Hepatocyte (in vitro differentiated cells): ENCODE measurements at regions not wholly inside any gene's neighbourhood (a gene's known extent, or its start where the extent isn't known, plus 50 kb on each side); places are given as distances from the start of the nearest gene placed in this dataset.

Experiments
- DNase-seq: peaks from one replicate; pipeline ENCODE4 v3.0.0-alpha.2; 2016; ENCODE audit warnings: low spot score
- H2AFZ ChIP-seq: fragments of 200-600 bp; sonication (generic); 2 replicates; pipeline ENCODE4 v1.6.0; 2016; ENCODE audit warnings: antibody characterized with exemption, mild to moderate bottlenecking
- H3K27ac ChIP-seq: fragments of 200-600 bp; sonication (generic); 2 replicates; pipeline ENCODE4 v1.5.1; 2016; ENCODE audit warnings: mild to moderate bottlenecking
- H3K27me3 ChIP-seq: fragments of 200-600 bp; sonication (generic); 2 replicates; pipeline ENCODE4 v1.6.1; 2016
- H3K36me3 ChIP-seq: fragments of 200-600 bp; sonication (generic); replicated peaks from 2 replicates; pipeline ENCODE4 v1.5.1; 2016; ENCODE audit warnings: low read depth; ENCODE audit not compliant: insufficient read depth
- H3K4me1 ChIP-seq: fragments of 200-600 bp; sonication (generic); 2 replicates; pipeline ENCODE4 v1.5.1; 2016; ENCODE audit warnings: mild to moderate bottlenecking, moderate library complexity; ENCODE audit not compliant: insufficient read depth
- H3K4me2 ChIP-seq: fragments of 200-600 bp; sonication (generic); 2 replicates; pipeline ENCODE4 v1.6.0; 2016
- H3K4me3 ChIP-seq: fragments of 200-600 bp; sonication (generic); 2 replicates; pipeline ENCODE4 v1.5.1; 2016; ENCODE audit warnings: mild to moderate bottlenecking
- H3K79me2 ChIP-seq: fragments of 200-600 bp; sonication (generic); 2 replicates; pipeline ENCODE4 v1.6.0; 2017; ENCODE audit warnings: mild to moderate bottlenecking
- H3K9me2 ChIP-seq: fragments of 200-600 bp; sonication (generic); replicated peaks from 2 replicates; pipeline ENCODE4 v1.6.0; 2017; ENCODE audit warnings: mild to moderate bottlenecking; ENCODE audit not compliant: insufficient read depth
- H3K9me3 ChIP-seq: fragments of 200-600 bp; sonication (generic); 2 replicates; pipeline ENCODE4 v1.5.1; 2016; ENCODE audit warnings: low read depth, mild to moderate bottlenecking
- H4K20me1 ChIP-seq: fragments of 200-600 bp; sonication (generic); 2 replicates; pipeline ENCODE4 v1.6.0; 2016; ENCODE audit warnings: mild to moderate bottlenecking; ENCODE audit not compliant: insufficient read depth, poor library complexity, severe bottlenecking
- EZH2 ChIP-seq: fragments of 200-600 bp; sonication (generic); IDR thresholded peaks from 2 replicates; pipeline ENCODE4 v1.6.1; 2016; ENCODE audit warnings: antibody characterized with exemption, mild to moderate bottlenecking, borderline replicate concordance
- EZH2phosphoT487 ChIP-seq: fragments of 200-600 bp; sonication (generic); IDR thresholded peaks from one replicate; pipeline ENCODE4 v1.6.1; 2018; ENCODE audit warnings: antibody characterized with exemption, mild to moderate bottlenecking, low read depth, moderate library complexity; ENCODE audit not compliant: unreplicated experiment, severe bottlenecking
- WGBS: methylation state at CpG from one replicate; pipeline ENCODE4 v1.1.6; 2016; ENCODE audit warnings: low lambda C conversion rate; ENCODE audit errors: missing lambda C conversion rate; 5-methylcytosine and 5-hydroxymethylcytosine counted together
- TF ChIP-seq, protein P1 (sequence below): fragments of 200-600 bp; sonication (generic); IDR thresholded peaks from 2 replicates; pipeline ENCODE4 v1.5.1; 2016; ENCODE audit warnings: antibody characterized with exemption, mild to moderate bottlenecking; ENCODE audit not compliant: poor library complexity

DNA sequence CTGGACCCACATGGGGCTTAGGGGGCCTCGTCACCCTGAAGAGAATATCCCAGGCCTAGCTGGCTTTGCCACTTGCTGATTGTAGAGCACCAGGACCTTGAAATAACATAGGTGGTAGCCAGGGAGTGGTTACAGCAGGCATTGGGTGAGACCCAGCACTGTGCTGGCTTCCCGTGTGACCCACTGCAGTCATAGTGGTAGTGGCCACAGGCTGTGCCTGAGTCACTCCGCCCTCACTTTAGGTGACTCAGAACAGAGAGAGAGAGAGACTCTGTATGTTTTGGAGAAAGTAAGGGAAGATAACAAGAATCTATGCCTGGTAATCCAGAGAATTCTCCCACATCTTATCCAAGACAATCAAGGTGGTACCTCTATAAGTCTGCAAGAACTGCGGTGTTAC is 98.7 kb upstream of the LHX8 start:
- H3K36me3 ChIP-seq: no peaks in the 10 kb centered on the region
- 89% methylated on average over 4 of the region's 4 CpGs for WGBS

DNA sequence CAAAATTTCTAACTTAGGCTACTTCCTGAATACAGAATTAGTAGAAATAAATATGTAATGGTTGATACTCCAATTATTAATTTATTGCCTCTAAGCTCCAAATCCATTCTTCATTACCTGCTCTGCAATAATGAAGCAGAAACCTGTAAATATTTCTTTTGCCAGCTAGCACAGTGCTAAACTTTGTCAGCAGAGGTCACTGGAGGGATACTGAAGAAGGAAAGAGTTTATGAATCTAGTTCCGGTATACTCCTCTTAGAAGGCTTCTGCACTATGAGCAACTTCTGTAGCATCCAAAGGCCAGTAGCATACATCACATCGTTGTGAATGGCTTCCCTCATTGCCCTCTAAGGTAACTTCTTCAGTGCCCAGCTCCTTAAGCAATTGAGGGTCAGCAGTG is 81.0 kb upstream of the LHX8 start:
- H4K20me1 ChIP-seq: no peaks in the 10 kb centered on the region
- no peak overlapping the region for H3K4me2 ChIP-seq
- H3K27me3 ChIP-seq: no peaks in the 10 kb centered on the region
- no peak for DNase-seq
- H3K27ac ChIP-seq: no peak overlapping the region
- TF ChIP-seq, protein P1, sequence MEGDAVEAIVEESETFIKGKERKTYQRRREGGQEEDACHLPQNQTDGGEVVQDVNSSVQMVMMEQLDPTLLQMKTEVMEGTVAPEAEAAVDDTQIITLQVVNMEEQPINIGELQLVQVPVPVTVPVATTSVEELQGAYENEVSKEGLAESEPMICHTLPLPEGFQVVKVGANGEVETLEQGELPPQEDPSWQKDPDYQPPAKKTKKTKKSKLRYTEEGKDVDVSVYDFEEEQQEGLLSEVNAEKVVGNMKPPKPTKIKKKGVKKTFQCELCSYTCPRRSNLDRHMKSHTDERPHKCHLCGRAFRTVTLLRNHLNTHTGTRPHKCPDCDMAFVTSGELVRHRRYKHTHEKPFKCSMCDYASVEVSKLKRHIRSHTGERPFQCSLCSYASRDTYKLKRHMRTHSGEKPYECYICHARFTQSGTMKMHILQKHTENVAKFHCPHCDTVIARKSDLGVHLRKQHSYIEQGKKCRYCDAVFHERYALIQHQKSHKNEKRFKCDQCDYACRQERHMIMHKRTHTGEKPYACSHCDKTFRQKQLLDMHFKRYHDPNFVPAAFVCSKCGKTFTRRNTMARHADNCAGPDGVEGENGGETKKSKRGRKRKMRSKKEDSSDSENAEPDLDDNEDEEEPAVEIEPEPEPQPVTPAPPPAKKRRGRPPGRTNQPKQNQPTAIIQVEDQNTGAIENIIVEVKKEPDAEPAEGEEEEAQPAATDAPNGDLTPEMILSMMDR: peak; percentile 37
- TF ChIP-seq EZH2phosphoT487: no peak
- H3K9me3 ChIP-seq: no peaks in the 10 kb centered on the region
- no peak overlapping the region for H3K4me3 ChIP-seq
- 49% methylated on average over 2 of the region's 2 CpGs for WGBS
- H2AFZ ChIP-seq: no peak overlapping the region
- no peaks in the 10 kb centered on the region for H3K4me1 ChIP-seq
- H3K36me3 ChIP-seq: no peaks in the 10 kb centered on the region
- no peaks in the 10 kb centered on the region for H3K9me2 ChIP-seq
- no peaks in the 10 kb centered on the region for H3K79me2 ChIP-seq

More for the DNA sequence above, 98.7 kb upstream of the LHX8 start:
- no peaks in the 10 kb centered on the region for H3K9me3 ChIP-seq
- H3K4me3 ChIP-seq: no peak overlapping the region
- DNase-seq: no peak
- no peak overlapping the region for H3K4me2 ChIP-seq
- H3K27ac ChIP-seq: no peak overlapping the region
- H3K27me3 ChIP-seq: no peaks in the 10 kb centered on the region
- no peaks in the 10 kb centered on the region for H3K4me1 ChIP-seq
- no peak for TF ChIP-seq EZH2
- H2AFZ ChIP-seq: no peak overlapping the region
- no peaks in the 10 kb centered on the region for H4K20me1 ChIP-seq
- no peaks in the 10 kb centered on the region for H3K9me2 ChIP-seq
- H3K79me2 ChIP-seq: no peaks in the 10 kb centered on the region

DNA sequence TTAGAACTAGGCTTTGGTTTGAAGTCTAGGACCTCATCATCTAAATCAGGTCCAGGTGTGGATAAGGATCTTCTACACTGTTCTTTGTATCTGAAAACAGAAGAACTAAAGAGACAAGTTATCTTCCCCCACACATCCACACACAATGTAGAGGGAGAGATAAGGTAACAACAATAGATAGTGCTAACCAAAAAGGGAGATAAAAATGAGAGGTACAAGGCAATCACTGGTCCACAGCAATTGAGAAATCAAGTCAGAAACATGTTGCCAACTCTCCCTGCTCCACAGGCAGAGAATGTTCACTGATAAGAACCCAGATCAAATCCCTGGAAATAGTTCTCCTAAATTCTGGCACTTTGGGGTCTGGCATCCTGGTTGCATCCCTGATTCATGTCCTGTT is 75.8 kb upstream of the LHX8 start:
- TF ChIP-seq, protein P1: no peak
- TF ChIP-seq EZH2phosphoT487 (no peak), EZH2 (no peak)
- Histone ChIP-seq H3K9me2 (no peaks in the 10 kb centered on the region), H3K9me3 (no peaks in the 10 kb centered on the region), H3K36me3 (no peaks in the 10 kb centered on the region), H3K79me2 (no peaks in the 10 kb centered on the region), H3K4me3 (no peak overlapping the region), H3K27ac (no peak overlapping the region), H2AFZ (no peak overlapping the region), H3K27me3 (no peaks in the 10 kb centered on the region), H3K4me2 (no peak overlapping the region), H4K20me1 (no peaks in the 10 kb centered on the region), H3K4me1 (no peaks in the 10 kb centered on the region)
- no peak for DNase-seq

DNA sequence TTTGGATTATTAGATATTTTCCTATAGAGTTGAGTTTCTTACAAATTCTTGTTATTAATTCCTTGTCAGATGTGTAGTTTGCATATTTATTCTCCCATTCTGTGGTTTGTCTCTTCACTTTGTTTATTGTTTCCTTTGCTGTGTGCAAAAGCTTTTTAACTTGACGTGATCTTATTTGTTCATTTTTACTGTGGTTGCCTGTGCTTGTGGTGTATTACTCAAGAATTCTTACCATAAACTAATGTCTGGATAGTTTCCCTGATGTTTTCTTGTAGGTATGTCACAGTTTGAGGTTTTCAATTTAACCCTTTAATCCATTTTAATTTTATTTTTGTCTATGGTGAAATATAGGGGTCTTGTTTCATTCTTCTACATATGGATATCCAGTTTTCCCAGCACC is 72.1 kb upstream of the LHX8 start:
- Histone ChIP-seq H3K79me2 (no peaks in the 10 kb centered on the region), H2AFZ (no peak overlapping the region), H3K4me1 (no peaks in the 10 kb centered on the region), H3K27me3 (no peaks in the 10 kb centered on the region), H3K9me2 (no peaks in the 10 kb centered on the region), H3K4me2 (no peak overlapping the region), H3K36me3 (no peaks in the 10 kb centered on the region), H4K20me1 (no peaks in the 10 kb centered on the region), H3K9me3 (no peaks in the 10 kb centered on the region), H3K4me3 (no peak overlapping the region), H3K27ac (no peak overlapping the region)
- TF ChIP-seq EZH2phosphoT487 (no peak), EZH2 (no peak)
- TF ChIP-seq, protein P1: no peak
- DNase-seq: no peak
- WGBS: 93% methylated on average over 1 of the region's 1 CpG
